Fibroblast of the aortic adventitia (primary cell): ENCODE measurements at regions not wholly inside any gene's neighbourhood (a gene's known extent, or its start where the extent isn't known, plus 50 kb on each side); places are given as distances from the start of the nearest gene placed in this dataset.

ENCODE experiments used
- DNase-seq: peaks from one replicate; pipeline ENCODE4 v3.0.0-alpha.2; 2010; ENCODE audit warnings: low read depth
- H3K4me3 ChIP-seq: 2 replicates; pipeline ENCODE4 v1.5.1; 2011; ENCODE audit warnings: low read depth, mild to moderate bottlenecking, control low read depth, low read length, moderate library complexity
- CTCF ChIP-seq: IDR thresholded peaks from 2 replicates; pipeline ENCODE4 v1.5.1; 2011; ENCODE audit warnings: mild to moderate bottlenecking, low read length, control low read depth, inconsistent platforms; ENCODE audit not compliant: insufficient read depth

- no peak overlapping the region for H3K4me3 ChIP-seq
- no peak for DNase-seq
- no peak for TF ChIP-seq CTCF
Observed at GRCh38 chr10:8768341-8768740, 713.9 kb downstream of the GATA3 start.

GRCh38 chr10:8768852-8769251 lies 714.4 kb downstream of the GATA3 start:
- TF ChIP-seq CTCF: no peak
- DNase-seq: no peak
- H3K4me3 ChIP-seq: no peak overlapping the region

- TF ChIP-seq CTCF: no peak
- no peak overlapping the region for H3K4me3 ChIP-seq
- no peak for DNase-seq
Observed at GRCh38 chr10:8776926-8777622, 722.6 kb downstream of the GATA3 start.

GRCh38 chr10:8778713-8779112 lies 724.2 kb downstream of the GATA3 start:
- no peak for TF ChIP-seq CTCF
- no peak for DNase-seq
- no peak overlapping the region for H3K4me3 ChIP-seq

- no peak overlapping the region for H3K4me3 ChIP-seq
- DNase-seq: no peak
- no peak for TF ChIP-seq CTCF
Observed at GRCh38 chr10:8787649-8788048, 733.2 kb downstream of the GATA3 start.

- no peak overlapping the region for H3K4me3 ChIP-seq
- no peak for DNase-seq
- TF ChIP-seq CTCF: no peak
Observed at GRCh38 chr10:8790390-8790789, 735.9 kb downstream of the GATA3 start.

GRCh38 chr10:8794860-8795259 lies 740.4 kb downstream of the GATA3 start:
- DNase-seq: no peak
- H3K4me3 ChIP-seq: no peak overlapping the region
- no peak for TF ChIP-seq CTCF
